DND-41 (cell line): ENCODE measurements at regions not wholly inside any gene's neighbourhood (a gene's known extent, or its start where the extent isn't known, plus 50 kb on each side); places are given as distances from the start of the nearest gene placed in this dataset.

ENCODE experiments used
- ATAC-seq: fragments of 200-7000 bp; cut with Tn5 transposase; 3 replicates; pipeline ENCODE4 v1.9.1; 2021; ENCODE audit warnings: low read depth; ENCODE audit not compliant: insufficient read depth
- DNase-seq: peaks from one replicate; pipeline ENCODE4 v3.0.0-alpha.2; 2020
- H2AFZ ChIP-seq: 2 replicates; pipeline ENCODE4 v1.6.0; 2012; ENCODE audit warnings: low read depth, low read length
- H3K27ac ChIP-seq: 2 replicates; pipeline ENCODE4 v1.5.1; 2012; ENCODE audit warnings: low read length, inconsistent platforms
- H3K27me3 ChIP-seq: fragments of 200-600 bp; sonication (generic); 2 replicates; pipeline ENCODE4 v1.6.0; 2012; ENCODE audit warnings: low read length, mild to moderate bottlenecking, inconsistent platforms; ENCODE audit not compliant: insufficient read depth, poor library complexity
- H3K36me3 ChIP-seq: 2 replicates; pipeline ENCODE4 v1.5.1; 2012; ENCODE audit warnings: low read length, inconsistent platforms; ENCODE audit not compliant: insufficient read depth
- H3K4me1 ChIP-seq: 2 replicates; pipeline ENCODE4 v1.5.1; 2012; ENCODE audit warnings: mild to moderate bottlenecking, low read length; ENCODE audit not compliant: insufficient read depth
- H3K4me2 ChIP-seq: 2 replicates; pipeline ENCODE4 v1.6.0; 2012; ENCODE audit warnings: mild to moderate bottlenecking, moderate library complexity, low read length, inconsistent platforms; ENCODE audit not compliant: insufficient read depth
- H3K4me3 ChIP-seq, 2 experiments: fragments of 200-600 bp in 1 of 2; shearing (Covaris generic) in 1 of 2; 2 replicates each; pipeline ENCODE4 v1.5.1; 2012 to 2016; ENCODE audit warnings: inconsistent platforms in 2 of 2, low read length in 2 of 2, mild to moderate bottlenecking in 2 of 2, low read depth in 1 of 2, moderate library complexity in 1 of 2
- H3K79me2 ChIP-seq: 2 replicates; pipeline ENCODE4 v1.6.0; 2012; ENCODE audit warnings: low read length, inconsistent platforms; ENCODE audit not compliant: insufficient read depth
- H3K9ac ChIP-seq: 2 replicates; pipeline ENCODE4 v1.6.0; 2012; ENCODE audit warnings: low read depth, mild to moderate bottlenecking, inconsistent platforms, low read length, moderate library complexity
- H3K9me3 ChIP-seq: 2 replicates; pipeline ENCODE4 v1.5.1; 2012; ENCODE audit warnings: low read length, moderate library complexity, mild to moderate bottlenecking, inconsistent platforms; ENCODE audit not compliant: insufficient read depth, severe bottlenecking
- H4K20me1 ChIP-seq: 2 replicates; pipeline ENCODE4 v1.6.0; 2012; ENCODE audit warnings: low read length; ENCODE audit not compliant: insufficient read depth
- CTCF ChIP-seq: IDR thresholded peaks from 2 replicates; pipeline ENCODE4 v1.5.1; 2012; ENCODE audit warnings: borderline replicate concordance, low read length, moderate library complexity, mild to moderate bottlenecking; ENCODE audit not compliant: poor library complexity, severe bottlenecking; ENCODE audit errors: extremely low read depth
- EZH2 ChIP-seq: IDR thresholded peaks from 3 replicates; pipeline ENCODE4 v1.6.1; 2012; ENCODE audit warnings: borderline replicate concordance, low read depth, mild to moderate bottlenecking, moderate library complexity, low read length, inconsistent platforms; ENCODE audit not compliant: severe bottlenecking

GRCh38 chr18:7512348-7512747 lies 54.8 kb upstream of the PTPRM start:
- Histone ChIP-seq H3K4me2 (no peak overlapping the region), H2AFZ (no peak overlapping the region), H3K36me3 (no peaks in the 10 kb centered on the region), H3K4me3 (no peak overlapping the region), H4K20me1 (no peaks in the 10 kb centered on the region), H3K27me3 (no peaks in the 10 kb centered on the region), H3K4me1 (no peaks in the 10 kb centered on the region), H3K9me3 (no peaks in the 10 kb centered on the region), H3K27ac (no peak overlapping the region), H3K79me2 (no peaks in the 10 kb centered on the region), H3K9ac (no peak overlapping the region)
- DNase-seq (no peak), ATAC-seq (no peak)
- TF ChIP-seq EZH2 (no peak), CTCF (no peak)

DNA sequence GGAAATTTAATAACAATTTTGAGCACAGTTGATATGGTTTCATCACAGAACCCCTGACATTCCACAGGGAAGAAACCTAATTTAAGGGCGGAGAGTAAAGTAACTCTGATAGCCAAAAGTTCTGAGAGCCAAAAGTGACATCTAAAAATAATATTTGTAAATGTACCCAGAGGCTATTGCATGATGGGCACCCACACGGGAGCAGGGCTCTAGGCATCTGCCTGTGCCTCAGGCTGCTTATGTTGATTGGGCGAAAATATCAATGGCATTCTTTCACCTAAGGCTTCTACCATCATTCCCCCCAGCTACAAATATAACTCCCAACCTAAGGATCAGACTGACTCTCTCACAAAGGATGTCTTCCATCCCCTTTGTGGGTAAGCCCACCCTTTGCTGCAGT lies 54.1 kb upstream of the PTPRM start:
- Histone ChIP-seq H3K4me1 (no peaks in the 10 kb centered on the region), H2AFZ (no peak overlapping the region), H3K27ac (no peak overlapping the region), H3K9me3 (no peaks in the 10 kb centered on the region), H3K4me3 (no peak overlapping the region), H3K4me2 (no peak overlapping the region), H3K9ac (no peak overlapping the region), H3K36me3 (no peaks in the 10 kb centered on the region), H3K27me3 (no peaks in the 10 kb centered on the region), H4K20me1 (no peaks in the 10 kb centered on the region), H3K79me2 (no peaks in the 10 kb centered on the region)
- TF ChIP-seq CTCF: no peak
- no peak for TF ChIP-seq EZH2
- ATAC-seq: no peak
- DNase-seq: no peak

DNA sequence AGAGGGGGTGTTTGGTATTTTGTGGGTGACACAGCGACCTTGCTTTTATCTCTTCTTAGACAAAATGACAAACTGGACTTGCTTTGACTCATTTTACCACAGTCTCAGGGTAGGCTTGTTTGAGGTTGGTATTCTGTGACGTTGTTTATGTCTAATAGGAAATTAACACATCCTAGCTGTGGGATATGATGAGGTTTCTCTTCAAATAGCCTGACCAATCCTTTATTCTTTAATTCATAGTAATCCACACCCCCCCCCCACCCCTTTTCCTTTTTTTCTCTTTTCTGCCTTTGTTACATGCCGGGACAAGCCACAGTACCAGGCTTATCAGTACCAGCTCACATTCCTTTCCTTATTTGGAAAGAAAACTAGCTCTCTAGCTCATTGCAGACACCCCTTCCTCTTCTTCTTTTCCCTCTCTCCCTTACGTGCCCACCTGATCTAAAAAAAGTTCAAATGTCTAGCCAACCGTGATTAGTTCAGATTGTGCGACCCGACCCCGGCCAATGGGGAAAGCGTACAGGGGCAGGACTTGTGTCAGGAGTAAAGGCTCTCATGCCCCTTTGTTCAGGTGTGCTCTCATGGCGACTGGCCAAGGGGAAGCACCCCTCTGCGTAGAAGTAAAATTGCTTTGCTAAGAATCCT lies 52.2 kb upstream of the PTPRM start:
- Histone ChIP-seq H3K27me3 (no peaks in the 10 kb centered on the region), H3K27ac (no peak overlapping the region), H3K79me2 (no peaks in the 10 kb centered on the region), H3K4me2 (no peak overlapping the region), H2AFZ (no peak overlapping the region), H3K36me3 (no peaks in the 10 kb centered on the region), H3K4me3 (no peak overlapping the region), H3K9me3 (no peaks in the 10 kb centered on the region), H3K4me1 (no peaks in the 10 kb centered on the region), H4K20me1 (no peaks in the 10 kb centered on the region), H3K9ac (no peak overlapping the region)
- DNase-seq: no peak
- TF ChIP-seq EZH2 (no peak), CTCF (no peak)
- ATAC-seq: no peak
